ENCODE measurements at regions not wholly inside any gene's neighbourhood (a gene's known extent, or its start where the extent isn't known, plus 50 kb on each side); places are given as distances from the start of the nearest gene placed in this dataset.

- DNase-seq (ENCODE audit: low spot score) = no peak
Observed at GRCh38 chr3:168154089-168154488, 58.4 kb upstream of the GOLIM4 start.

DNA sequence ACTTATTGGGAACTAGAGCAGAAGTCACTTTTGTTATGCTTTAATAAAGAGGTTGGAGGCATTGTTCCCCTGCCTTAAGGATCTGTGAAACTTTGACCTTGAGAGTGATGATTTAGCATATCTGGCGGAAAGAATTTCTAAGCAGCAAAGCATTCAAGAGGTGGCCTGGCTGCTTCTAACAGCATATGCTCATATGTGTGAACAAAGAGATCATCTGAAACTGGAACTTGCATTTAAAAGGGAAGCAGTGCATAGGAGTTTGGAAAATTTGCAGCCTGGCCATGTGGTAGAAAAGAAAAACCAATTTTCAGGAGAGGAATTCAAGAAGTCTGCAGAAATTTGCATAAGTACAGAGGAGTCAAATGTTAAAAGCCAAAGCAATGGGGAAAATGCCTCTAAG is 56.4 kb upstream of the GOLIM4 start:
- DNase-seq (ENCODE audit: low spot score) = no peak
